ENCODE measurements at regions not wholly inside any gene's neighbourhood (a gene's known extent, or its start where the extent isn't known, plus 50 kb on each side); places are given as distances from the start of the nearest gene placed in this dataset.
"Not testable (repeated sequence)": the region's sequence is repeated elsewhere in the genome, so short reads cannot be mapped to it uniquely, and the experiment has no call there.

DNA sequence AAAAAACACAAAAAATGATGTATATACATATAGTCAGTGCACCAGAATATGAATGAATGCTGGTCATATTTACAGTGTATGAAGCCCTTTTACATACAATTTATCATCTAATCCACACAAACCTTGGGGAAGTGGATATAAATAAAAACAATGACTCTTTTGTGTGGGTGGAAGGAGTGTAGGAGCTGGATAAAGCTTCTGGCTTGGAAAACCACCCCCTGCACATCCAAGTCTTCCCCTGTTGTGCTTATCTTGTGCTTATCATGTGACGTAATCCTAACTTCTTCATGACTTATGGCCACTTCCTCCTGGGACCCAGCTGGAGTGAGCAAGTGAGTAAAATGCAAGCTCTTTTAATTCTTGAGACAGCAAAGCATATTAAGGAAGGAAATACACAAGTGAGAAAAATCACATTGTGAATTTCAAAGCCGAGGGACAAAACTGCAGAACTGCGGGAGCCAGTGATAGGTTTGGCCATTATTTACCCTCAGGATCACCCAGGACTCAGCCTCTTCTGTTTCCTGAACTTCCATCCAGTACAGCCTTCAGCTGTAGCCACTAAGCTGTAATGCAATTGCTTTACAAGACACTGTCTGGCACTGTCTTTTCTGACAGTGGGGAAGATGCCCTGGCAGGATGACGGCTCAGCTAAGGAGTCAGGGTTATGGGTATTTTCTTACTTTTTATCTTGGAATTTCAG is 104.0 kb upstream of the PPM1J start:
- DNase-seq (ENCODE audit: low read depth), result no peak

DNA sequence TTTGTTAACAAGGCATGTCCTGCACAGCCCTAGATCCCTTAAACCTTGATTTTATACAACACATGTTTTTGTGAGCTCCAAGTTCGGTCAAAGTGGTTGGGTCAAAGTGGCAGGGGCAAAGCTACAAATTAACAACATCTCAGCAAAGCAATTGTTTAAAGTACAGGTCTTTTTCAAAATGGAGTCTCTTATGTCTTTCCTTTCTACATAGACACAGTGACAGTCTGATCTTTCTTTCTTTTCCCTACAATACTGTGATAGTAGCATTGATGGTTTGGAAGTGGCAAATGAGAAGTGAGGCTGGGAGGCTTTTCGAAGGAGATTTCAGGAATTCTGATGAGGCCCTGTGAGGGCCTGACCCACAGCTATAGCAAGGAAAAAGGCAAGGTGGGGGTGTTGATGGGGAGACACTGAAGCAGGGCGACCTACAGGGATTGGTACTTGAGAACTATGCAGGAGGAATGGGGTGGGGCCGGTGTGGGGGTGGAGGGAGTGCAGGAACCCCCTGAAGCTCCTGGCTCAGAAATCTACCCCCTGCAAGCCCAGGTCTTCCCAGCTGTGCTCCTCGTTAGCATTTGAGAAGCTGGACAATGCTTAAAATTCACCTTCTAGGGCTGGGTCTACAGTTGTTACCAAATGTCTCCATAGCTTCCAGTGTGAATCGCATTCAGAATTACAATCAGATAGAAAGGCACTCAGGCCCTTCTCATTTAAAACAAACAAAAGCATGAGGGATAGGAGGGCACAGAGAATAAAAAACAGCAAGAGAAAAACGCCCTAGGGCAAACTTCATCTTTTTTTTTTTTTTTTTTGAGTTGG is 102.6 kb upstream of the PPM1J start:
- no peak for DNase-seq (ENCODE audit: low read depth)

DNA sequence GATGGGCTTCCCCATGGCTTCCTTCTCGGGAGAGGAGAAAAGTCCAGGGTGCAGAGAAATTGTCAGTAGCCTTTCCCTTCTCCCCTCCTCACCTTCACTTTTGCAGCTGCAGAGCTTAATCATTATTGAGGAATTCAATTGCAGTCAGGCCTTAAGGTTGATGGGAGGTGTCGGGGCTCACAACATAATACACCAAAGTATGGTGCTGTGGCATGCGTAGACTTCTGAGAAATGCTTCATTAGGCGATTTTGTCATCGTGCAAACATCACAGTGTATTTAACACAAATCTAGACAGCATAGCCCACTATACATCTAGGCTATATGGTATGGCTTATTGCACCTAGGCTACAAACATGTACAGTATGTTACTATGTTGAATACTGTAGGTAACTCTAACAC is 100.2 kb upstream of the PPM1J start:
- no peak for DNase-seq (ENCODE audit: low read depth)

DNA sequence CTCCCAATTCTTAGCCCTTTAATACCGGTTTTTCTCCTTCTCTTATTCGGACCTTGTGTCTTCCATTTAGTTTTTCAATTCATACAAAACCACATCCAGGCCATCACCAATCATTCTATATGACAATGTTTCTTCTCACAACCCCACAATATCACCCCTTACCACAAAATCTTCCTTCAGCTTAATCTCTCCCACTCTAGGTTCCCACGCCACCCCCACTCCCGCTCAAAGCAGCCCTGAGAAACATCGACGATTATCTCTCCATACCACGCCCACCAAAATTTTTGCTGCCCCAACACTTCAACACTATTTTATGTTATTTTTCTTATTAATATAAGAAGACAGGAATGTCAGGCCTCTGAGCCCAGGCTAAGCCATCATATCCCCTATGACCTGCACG is 99.5 kb upstream of the PPM1J start:
- not testable (repeated sequence) for DNase-seq (ENCODE audit: low read depth)

DNA sequence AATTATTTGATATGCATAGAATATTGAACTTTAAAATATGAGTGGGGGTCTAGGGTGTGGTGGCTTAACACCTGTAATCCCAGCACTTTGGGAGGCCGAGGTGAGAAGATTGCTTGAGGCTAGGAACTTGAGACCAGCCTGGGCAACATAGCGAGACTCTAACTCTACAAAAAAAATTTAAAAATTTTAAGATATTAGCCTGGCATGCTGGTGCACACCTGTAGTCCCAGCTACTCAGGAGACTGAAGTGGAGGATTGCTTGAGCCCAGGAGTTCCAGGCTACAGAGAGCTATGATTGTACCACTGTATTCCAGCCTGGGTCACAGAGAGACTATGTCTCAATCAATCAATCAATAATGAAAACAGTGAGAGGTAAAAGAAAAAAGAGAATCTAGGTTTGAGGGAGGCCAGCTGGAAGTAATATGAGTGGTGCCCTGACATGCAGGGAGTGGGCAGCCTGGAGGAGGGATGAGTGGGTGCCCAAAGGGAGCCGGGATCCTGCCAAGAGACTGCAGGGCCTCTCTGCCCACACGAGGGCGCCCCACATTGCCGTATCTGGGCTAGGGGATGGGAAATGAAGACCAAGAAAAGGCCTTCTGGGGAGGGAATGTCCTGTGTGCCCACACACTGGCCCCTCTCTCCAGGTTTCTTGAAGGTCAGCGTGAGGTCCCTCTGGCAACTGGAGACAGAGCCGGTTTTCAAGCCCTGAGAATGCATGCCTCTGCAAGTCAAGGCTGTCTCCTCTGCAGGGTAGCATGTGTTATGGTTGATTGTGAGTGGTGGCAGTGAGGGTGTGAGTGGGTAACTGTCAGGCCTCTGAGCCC is 93.9 kb upstream of the PPM1J start:
- DNase-seq (ENCODE audit: low read depth), result peak; percentile 41

DNA sequence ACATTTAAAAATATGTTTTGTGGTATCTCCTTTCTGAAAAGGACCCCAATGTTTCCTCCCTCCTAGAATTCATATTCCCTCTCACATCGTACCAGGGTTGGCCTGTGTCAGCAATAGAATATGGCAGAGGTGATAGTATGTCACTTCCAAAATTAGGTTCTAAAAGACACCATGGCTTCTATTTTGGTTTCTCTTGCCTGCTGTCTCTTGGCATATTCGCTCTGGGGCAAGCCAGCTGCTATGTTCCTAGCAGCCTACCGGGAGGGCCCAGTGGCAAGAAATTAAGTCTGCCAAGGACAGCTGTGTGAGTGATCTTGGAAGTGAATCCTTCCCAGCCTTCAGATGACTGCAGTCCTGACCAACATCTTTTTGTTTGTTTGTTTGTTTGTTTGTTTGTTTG is 92.9 kb upstream of the PPM1J start:
- DNase-seq (ENCODE audit: low read depth), result no peak

DNA sequence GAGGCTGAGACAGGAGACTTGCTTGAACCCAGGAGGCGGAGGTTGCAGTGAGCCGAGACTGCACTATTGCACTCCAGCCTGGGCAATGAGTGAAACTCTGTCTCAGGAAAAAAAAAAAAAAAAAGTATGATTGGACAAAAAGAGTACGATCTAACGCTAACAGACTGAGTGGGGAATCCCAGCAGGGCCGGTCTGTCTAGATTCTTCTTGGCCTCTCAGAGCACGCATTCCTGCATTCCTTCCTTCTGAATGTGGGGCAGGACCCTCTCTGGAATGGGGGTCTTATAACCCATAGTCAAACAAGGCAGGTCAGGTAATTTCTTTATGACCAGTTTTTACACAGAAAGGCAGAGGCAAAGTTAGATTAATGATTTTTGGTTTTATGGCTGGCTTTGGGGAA is 92.0 kb upstream of the PPM1J start:
- no peak for DNase-seq (ENCODE audit: low read depth)

DNA sequence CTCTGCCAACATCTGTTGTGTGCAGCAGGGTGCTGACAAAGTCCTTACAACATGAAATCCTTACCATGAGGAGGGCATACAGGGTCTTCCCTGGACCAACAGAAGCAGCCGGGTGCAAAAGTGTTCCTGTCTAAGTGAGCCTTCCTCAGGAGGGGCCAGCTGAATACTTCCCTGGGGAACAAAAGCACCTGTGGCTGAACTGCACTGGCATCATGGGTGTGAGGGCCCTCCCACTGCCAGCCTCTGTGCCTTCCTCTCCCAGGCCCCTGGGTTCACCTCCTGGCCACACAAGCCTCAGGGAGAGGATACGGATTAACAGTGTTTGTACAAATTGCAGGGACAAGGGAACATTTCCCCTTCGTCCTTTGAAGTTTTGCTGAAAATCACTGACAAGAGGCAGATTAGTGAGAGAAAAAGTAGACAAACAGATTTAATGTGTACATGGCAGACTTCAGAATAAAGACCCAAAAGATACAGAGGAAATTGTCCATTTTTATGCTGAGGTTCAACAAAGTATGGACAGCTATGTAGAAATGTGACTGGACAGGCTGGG is 91.0 kb upstream of the PPM1J start:
- no peak for DNase-seq (ENCODE audit: low read depth)

DNA sequence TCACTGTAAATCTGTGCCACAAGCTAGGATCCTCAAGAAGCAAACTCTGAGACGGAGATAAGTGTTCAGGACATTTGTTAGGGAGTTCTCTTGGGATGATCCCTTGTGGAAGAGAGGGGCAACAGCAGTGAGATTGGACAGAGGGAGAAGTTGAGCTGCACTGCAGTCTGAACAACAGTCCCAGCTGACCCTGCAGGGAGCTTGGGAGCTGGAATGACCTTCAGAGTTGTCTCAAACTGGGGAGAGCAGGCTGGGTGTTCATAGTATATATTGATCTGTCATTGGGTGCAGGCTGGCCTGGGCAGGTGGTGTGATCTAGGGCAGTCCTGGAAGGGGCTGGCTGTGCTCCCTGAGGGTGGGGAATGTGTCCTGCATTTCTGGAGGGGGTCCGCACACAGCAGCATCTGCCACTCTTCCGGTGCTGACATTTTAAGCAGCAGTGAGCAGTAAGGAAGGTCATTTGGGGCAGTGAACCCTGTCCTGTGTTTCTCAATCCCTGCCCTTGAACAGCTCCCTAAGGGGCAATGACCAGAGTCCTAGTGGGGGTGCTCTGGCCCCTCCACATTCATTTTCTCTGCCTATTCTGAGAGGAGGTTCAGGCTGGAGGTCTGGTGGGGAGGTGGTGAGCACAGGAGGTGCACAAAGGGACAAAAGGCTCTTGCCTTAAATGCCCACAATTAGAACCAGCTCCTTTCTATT is 90.2 kb upstream of the PPM1J start:
- DNase-seq (ENCODE audit: low read depth), result no peak

DNA sequence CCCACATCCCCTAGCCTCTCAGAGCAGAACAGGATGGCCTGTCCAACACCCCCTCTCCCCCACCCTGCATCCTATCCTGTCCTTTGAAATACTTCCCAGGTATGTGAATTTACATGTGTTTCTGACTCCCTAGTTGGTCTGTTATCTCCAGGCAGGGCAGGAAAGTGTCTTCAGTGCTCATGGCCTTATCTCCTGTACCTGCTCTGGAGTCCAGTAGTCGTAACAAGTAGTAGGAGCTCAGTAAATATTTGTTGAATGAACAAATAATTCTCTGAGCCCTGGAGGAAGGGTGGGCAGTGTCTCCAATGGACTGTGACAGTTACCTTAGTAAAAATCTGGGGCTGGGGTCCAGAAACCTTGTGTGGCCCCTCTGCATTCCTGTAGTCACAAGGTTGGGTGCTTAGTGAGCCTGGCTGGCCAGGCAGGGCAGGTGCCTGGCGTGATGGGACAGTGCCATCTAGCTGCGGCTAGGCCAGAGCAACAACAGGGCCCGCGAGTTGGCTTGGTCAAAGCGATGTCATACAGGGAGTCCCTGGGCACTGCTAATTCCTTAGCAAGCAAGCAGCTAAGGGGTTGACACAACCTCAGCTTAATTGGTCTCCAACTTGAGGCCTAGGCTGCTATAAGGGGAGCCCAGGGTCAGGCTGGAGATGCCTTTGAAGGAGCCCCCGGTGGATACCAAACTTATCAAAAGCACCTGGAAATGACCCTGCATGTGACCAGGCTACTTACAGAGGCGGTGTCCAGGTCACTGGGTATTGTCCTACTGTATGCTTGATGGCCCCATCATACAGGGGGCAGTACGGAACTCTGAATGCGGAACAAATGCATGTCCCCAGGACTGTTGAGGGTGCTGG is 89.0 kb upstream of the PPM1J start:
- DNase-seq (ENCODE audit: low read depth), result peak; percentile 34

DNA sequence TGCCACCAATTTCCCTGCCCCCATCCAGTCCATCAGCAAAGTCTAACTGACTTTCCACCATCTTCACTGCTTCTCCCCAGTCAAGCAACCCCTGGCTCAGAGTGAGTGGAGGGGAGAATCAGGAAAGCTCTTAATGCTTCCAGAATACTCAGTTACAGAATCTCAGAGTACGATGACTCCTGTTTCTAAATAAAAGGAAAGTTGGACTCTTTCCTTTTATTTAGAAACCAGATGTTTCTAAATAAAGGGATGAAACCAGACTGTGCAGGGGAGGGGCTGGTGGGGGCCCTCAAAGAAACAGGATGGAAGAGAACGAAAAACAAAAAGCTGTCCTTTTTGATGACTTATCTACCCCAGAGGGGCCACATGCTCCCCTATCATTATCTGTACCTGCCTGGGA is 85.2 kb upstream of the PPM1J start:
- DNase-seq (ENCODE audit: low read depth), result no peak

DNA sequence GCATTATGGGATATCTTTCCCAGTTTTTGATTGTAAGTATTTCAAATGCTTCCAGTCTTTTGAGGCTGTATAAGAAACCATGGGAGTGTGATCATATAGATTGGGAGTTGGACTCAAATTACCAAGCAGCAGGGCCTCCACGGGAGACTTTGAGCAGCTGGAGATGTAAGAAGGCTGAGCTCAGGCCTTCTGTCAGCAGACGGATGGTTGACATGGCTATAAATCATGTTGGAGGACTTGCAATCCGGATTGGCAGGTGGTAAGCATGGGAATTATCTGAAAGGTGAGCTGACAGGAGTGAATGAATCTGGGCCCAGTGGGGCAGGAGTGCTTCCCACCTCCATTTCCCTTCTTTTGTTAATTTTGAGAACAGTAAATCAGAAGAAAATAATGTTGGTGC is 83.2 kb upstream of the PPM1J start:
- DNase-seq (ENCODE audit: low read depth), result no peak

DNA sequence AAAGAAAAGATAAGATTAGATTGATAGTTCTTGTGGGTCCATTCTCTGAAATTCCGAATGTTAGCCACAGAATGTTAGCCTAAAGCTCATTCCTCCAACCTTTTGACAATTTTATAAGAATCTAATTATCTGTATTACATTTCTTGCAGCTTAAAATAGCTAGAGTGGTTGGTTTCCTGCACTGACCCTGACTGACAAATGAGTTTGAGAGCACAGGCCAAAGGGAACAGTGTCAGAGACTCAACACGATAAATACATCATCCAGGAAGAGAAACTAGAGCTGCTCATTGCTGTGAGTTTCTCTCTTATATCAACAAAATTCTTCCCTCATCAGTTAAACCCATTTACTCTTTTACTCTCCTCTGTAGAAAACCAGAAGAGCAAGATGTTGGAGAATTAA is 82.1 kb upstream of the PPM1J start:
- no peak for DNase-seq (ENCODE audit: low read depth)

DNA sequence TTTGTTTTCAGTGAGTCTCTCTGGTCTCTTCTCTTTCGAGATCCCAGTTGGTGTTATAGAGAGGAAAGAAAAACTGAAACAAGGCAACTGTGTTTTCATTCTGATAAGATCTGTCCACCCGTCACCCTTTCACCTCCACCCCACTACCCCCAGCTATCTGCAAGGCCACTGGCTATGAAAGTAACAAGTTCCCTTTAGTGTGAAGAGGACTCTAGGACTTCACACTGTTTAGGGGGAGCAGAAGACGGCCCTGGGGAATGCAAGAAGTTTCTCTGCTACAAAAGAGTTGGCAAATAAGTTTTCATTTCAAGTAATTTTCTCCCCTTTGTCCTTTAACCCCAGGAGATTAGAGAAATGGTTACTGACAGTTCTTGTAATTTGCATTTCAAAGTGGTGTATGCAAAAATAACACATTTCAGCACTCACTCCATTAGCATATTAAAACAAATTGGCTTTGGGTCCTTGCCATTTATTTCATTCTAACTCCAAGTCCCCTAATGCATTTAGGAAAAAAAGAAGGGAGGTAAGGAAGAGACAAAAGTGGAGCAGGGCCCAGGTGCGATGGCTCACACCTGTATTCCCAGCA is 79.6 kb upstream of the PPM1J start:
- DNase-seq (ENCODE audit: low read depth), result no peak

DNA sequence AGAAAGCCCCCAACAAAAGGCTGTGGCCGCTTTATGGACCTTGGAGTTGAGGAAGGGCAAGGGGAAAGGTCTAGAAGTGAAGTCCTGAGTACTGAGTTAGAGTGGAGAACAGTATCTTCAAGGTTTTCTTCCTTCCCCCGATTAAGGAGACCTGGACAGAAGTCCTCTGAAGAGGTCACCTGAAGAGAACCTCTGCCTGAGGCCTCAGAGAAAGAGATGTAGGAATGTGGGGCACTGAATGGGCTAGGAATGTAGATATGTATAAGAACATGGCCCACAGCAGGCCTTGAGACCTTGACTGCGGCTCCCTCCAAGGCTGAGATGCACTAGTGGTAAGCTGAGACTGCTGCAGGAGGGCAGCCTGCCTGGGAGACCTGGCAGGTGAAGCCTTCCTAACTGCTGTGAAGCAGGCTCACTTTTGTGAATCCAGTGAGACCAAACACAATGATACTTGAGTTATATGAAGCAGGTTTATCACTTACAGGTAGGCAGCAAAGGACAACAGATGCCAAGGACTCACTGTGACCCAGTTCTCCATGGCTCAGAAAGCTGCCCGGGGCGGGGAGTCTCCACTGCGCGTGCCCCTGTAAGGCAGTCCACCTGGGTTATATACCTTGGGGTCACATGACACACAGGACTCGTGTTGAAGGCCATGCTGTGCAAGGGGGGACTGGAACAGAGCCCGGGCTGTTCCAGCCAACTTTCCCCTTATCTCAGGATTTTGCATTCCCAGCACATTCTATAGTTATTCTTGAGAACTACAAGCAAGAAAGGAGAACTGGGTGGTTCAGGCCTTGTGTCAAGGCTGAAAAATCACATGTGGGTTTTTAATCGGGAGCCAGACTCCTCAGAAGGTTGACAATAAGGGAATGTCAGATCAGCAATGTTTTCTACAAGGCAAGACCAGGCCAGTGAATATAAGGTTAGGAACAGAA is 78.8 kb upstream of the PPM1J start:
- no peak for DNase-seq (ENCODE audit: low read depth)

DNA sequence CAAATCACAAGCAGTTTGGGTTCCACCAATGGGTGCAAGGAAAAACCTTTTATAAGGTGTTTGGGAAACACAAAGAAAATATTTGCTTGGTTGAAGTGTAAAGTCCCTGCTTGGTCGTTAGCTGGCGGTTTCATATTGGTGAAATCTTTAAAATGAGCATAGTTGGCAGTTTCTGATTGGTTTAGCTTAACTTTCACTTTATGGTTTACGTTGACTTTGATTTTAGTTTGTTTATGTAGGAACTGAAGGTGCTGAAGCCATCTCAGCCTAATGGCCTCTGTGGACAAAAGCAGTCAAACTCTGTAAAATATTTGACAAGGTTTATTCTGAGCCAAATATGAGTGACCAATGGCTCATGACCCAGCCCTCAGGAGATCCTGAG is 76.6 kb upstream of the PPM1J start:
- no peak for DNase-seq (ENCODE audit: low read depth)

DNA sequence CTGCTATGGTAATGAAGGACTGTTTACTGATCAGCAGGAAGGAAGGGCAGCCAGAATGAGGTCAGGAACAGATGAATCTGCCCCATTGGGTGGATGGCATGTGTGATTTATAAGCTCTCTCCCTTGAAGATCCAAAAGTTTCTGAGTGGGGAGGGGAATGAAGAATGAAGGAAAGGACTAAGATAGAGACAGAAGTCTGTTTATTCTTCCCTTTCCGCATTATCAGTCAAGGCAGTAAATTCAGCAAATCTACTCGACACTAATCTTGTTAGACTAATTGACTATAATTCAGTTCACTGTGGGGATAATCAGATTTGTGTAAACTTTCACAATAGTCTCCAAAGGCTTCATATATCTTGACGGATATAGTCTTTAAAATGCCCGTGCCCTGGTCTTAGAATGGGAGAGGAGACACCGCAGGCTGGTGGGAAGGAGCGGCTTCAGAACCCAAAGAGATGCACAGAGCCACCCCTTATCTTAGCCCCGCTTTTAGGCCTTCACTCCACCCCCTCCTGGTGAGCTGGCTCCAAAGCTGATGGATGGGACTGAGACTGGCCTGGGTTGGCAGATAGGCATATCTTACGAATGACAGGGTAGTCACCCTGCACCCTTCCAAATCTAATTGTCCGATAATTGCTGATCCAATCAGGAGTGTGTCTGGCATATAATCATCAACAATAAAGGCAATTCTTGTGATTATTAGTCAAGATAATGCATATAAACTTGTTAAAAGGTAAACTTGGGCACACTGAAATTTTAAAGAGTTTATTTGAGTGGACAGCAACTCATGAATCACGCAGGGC is 76.0 kb upstream of the PPM1J start:
- DNase-seq (ENCODE audit: low read depth), result no peak

DNA sequence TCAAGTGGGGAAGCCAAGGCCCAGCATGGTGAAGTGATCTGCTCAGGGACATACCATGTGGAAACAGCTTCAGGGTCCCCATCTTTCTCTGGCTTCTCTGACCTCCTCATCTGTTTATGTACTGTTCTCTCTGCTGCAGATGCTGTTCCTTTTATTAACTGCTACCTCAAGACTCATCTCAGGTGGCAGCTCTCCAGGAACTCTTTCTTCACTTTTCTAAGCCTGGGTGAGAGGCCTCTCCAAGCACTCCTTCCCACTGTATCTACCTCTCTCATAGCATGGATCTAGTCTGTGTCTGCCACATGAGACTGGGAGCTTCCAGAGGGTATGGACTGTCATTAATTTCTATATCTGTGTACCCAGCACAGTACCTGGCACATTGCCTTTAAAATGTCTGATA is 73.4 kb upstream of the PPM1J start:
- no peak for DNase-seq (ENCODE audit: low read depth)

DNA sequence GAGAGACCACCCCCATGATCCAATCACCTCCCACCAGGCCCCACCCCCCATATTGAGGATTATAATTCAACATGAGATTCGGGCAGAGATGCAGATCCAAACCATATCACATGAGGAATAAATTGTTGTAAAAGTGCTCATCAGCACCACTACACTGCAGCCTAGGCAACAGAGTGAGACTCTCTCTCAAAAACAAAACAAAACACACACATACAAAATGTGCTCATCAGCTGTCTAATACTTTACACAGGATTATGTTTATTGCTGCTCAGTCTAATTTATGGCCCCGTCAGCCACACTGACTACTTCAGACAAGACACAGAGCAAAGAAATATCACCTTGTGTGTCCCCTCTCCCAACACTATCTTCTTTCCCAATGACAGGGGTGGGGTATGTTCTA is 72.9 kb upstream of the PPM1J start:
- DNase-seq (ENCODE audit: low read depth), result no peak

All from HS-27A (cell line).